ENCODE measurements at regions not wholly inside any gene's neighbourhood (a gene's known extent, or its start where the extent isn't known, plus 50 kb on each side); places are given as distances from the start of the nearest gene placed in this dataset.

GRCh38 chr9:108687006-108687987, 168.5 kb downstream of the ACTL7B start:
- Histone ChIP-seq H3K4me1 (no peaks in the 10 kb centered on the region), H3K4me3 (no peak overlapping the region), H3K27me3 (no peaks in the 10 kb centered on the region), H3K9me3 (peaks cover 0 to 6% (median 1%) of the 10 kb centered on the region in 4 donors), H3K36me3 (no peaks in the 10 kb centered on the region), H3K27ac (no peak overlapping the region)
- no peak for DNase-seq
- TF ChIP-seq EP300 (IDR thresholded peaks at IDR 0.05) (no peak), POLR2A (IDR thresholded peaks at IDR 0.05) (no peak), POLR2AphosphoS5 (IDR thresholded peaks at IDR 0.05) (no peak), CTCF (IDR thresholded peaks at IDR 0.05) (no peak)
- intact Hi-C loops (cut with DNase I): no loop called here
- WGBS, 2 donors: 82 to 88% methylated on average over 8 of the region's 8 CpGs

- Histone ChIP-seq H3K4me3 (no peak overlapping the region), H3K9me3 (peaks cover 0 to 6% (median 1%) of the 10 kb centered on the region in 4 donors), H3K27ac (no peak overlapping the region), H3K27me3 (no peaks in the 10 kb centered on the region), H3K36me3 (no peaks in the 10 kb centered on the region), H3K4me1 (no peaks in the 10 kb centered on the region)
- intact Hi-C loops (cut with DNase I): no loop called here
- 94 to 95% methylated on average over 4 of the region's 4 CpGs for WGBS, 2 donors
- no peak for TF ChIP-seq EP300 (IDR thresholded peaks at IDR 0.05)
- no peak for TF ChIP-seq POLR2AphosphoS5 (IDR thresholded peaks at IDR 0.05)
- no peak for TF ChIP-seq CTCF (IDR thresholded peaks at IDR 0.05)
- TF ChIP-seq POLR2A (IDR thresholded peaks at IDR 0.05): no peak
- no peak for DNase-seq
Measured at GRCh38 chr9:108684288-108685025, 171.3 kb downstream of the ACTL7B start.

- H3K4me1 ChIP-seq: no peaks in the 10 kb centered on the region
- no peaks in the 10 kb centered on the region for H3K27me3 ChIP-seq
- TF ChIP-seq EP300 (IDR thresholded peaks at IDR 0.05): no peak
- no peak overlapping the region for H3K4me3 ChIP-seq
- intact Hi-C loops (cut with DNase I): no loop called here
- H3K27ac ChIP-seq: no peak overlapping the region
- WGBS, 2 donors: 92 to 95% methylated on average over 5 of the region's 5 CpGs
- H3K9me3 ChIP-seq: peaks cover 0 to 3% (median 1%) of the 10 kb centered on the region in 4 donors
- no peaks in the 10 kb centered on the region for H3K36me3 ChIP-seq
- DNase-seq: no peak
Measured at GRCh38 chr9:108683245-108683644, 172.5 kb downstream of the ACTL7B start.

GRCh38 chr9:108681851-108682590, 173.8 kb downstream of the ACTL7B start:
- DNase-seq: no peak
- TF ChIP-seq POLR2AphosphoS5 (IDR thresholded peaks at IDR 0.05) (no peak), CTCF (IDR thresholded peaks at IDR 0.05) (no peak), EP300 (IDR thresholded peaks at IDR 0.05) (no peak), POLR2A (IDR thresholded peaks at IDR 0.05) (no peak)
- 91% methylated on average over 10 of the region's 10 CpGs for WGBS, 2 donors
- intact Hi-C loops (cut with DNase I): no loop called here
- H3K27ac ChIP-seq: no peak overlapping the region
- no peaks in the 10 kb centered on the region for H3K27me3 ChIP-seq
- H3K4me3 ChIP-seq: no peak overlapping the region
- H3K9me3 ChIP-seq: peaks cover 0 to 3% (median 1%) of the 10 kb centered on the region in 4 donors
- H3K4me1 ChIP-seq: no peaks in the 10 kb centered on the region
- no peaks in the 10 kb centered on the region for H3K36me3 ChIP-seq
